ENCODE measurements at regions not wholly inside any gene's neighbourhood (a gene's known extent, or its start where the extent isn't known, plus 50 kb on each side); places are given as distances from the start of the nearest gene placed in this dataset.

DNA sequence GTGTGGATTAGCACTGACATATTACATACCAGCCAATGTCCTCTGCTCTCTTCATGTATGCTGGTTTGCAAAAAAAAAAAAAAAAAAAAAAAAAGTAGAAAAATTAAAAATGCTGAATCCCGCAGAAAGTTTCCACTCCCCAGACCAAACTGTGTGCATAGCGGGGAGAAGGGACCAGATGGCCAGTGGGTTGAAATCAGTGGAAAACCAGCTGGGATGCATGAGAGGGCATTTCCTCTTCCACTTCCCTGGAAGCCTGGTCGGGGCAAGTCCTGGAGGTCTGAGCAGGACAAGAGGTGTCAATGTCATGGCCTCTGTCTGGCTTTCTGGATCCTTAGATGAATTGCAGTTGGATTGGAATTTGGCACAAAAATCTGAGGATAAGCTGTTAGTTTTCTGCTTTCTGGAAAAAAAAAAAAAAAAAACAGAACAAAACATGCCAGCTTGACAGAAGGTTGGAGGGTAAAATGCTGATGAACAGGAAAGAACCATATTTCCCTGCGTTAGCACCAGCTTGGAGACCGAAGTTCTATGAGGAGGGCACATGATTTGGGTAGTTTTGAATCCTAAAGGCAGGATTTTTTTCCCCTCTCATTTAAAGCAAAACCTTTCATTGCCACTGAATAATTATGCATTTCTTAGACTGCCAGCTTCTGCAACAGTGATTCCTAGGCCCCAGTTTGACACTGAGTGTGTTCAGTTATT, 941.5 kb upstream of the EEF2KMT start:
- Histone ChIP-seq H3K9me3 (ENCODE audit: low read length) (no peaks in the 10 kb centered on the region), H3K4me3 (ENCODE audit: low read depth, low read length, poor library complexity, severe bottlenecking) (no peak overlapping the region), H3K79me2 (ENCODE audit: insufficient read depth, low read depth, low read length) (no peaks in the 10 kb centered on the region), H3K4me2 (ENCODE audit: low read length) (no peak overlapping the region), H3K9me2 (ENCODE audit: insufficient read depth, low read length) (no peaks in the 10 kb centered on the region), H4K20me1 (ENCODE audit: insufficient read depth, low read length) (no peaks in the 10 kb centered on the region), H3K4me1 (ENCODE audit: insufficient read depth, low read length, poor library complexity, severe bottlenecking) (no peaks in the 10 kb centered on the region), H3K27ac (ENCODE audit: low read depth, low read length, poor library complexity, severe bottlenecking) (no peak overlapping the region), H3K36me3 (ENCODE audit: insufficient read depth, low read length) (no peaks in the 10 kb centered on the region), H2AFZ (ENCODE audit: low read length) (no peak overlapping the region)
- ChIA-PET POLR2A (interaction anchor here (0.6 to 0.9 kb wide), 2 partner anchors 527 to 819 kb away, joined by 3 to 4 read pairs; no protein-coding TSS in a partner anchor), CTCF (ENCODE audit: unreplicated experiment) (no interaction called here)
- BruUV-seq (replicated peaks), result no TSS peak
- TF ChIP-seq EZH2phosphoT487 (IDR thresholded peaks at IDR 0.05; ENCODE audit: borderline replicate concordance, low read depth, low read length), result no peak
- TF ChIP-seq, protein P1, sequence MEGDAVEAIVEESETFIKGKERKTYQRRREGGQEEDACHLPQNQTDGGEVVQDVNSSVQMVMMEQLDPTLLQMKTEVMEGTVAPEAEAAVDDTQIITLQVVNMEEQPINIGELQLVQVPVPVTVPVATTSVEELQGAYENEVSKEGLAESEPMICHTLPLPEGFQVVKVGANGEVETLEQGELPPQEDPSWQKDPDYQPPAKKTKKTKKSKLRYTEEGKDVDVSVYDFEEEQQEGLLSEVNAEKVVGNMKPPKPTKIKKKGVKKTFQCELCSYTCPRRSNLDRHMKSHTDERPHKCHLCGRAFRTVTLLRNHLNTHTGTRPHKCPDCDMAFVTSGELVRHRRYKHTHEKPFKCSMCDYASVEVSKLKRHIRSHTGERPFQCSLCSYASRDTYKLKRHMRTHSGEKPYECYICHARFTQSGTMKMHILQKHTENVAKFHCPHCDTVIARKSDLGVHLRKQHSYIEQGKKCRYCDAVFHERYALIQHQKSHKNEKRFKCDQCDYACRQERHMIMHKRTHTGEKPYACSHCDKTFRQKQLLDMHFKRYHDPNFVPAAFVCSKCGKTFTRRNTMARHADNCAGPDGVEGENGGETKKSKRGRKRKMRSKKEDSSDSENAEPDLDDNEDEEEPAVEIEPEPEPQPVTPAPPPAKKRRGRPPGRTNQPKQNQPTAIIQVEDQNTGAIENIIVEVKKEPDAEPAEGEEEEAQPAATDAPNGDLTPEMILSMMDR (conservative IDR thresholded peaks at IDR 0.05; ENCODE audit: low read length), result no peak
- intact Hi-C loops (cut with micrococcal nuclease; ENCODE audit: unreplicated experiment), result no loop called here
- DNase-seq (ENCODE audit: low spot score), result no peak

DNA sequence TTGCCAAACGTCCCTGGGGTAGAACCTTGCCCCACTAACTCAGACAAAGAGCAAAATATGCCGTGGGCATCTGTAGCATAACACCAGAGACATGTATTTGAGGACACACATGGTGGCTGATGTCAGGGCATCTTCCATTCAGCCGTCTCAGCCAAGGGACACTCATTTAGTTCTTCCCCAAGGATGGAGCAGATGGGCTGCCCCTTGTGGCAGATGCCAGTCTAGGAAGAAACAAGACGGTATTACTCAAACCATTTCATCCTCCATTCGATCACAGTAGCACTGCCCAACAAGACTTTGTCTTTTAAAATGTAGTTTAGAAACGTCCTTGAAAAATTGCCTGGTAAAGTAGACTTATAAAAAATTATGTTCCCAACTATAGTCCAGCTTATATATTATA, 937.6 kb upstream of the EEF2KMT start:
- Histone ChIP-seq H3K9me3 (ENCODE audit: low read length) (no peaks in the 10 kb centered on the region), H3K9me2 (ENCODE audit: insufficient read depth, low read length) (no peaks in the 10 kb centered on the region), H3K27ac (ENCODE audit: low read depth, low read length, poor library complexity, severe bottlenecking) (no peak overlapping the region), H3K4me3 (ENCODE audit: low read depth, low read length, poor library complexity, severe bottlenecking) (no peak overlapping the region), H3K4me1 (ENCODE audit: insufficient read depth, low read length, poor library complexity, severe bottlenecking) (no peaks in the 10 kb centered on the region), H3K4me2 (ENCODE audit: low read length) (no peak overlapping the region), H3K79me2 (ENCODE audit: insufficient read depth, low read depth, low read length) (no peaks in the 10 kb centered on the region), H4K20me1 (ENCODE audit: insufficient read depth, low read length) (no peaks in the 10 kb centered on the region), H2AFZ (ENCODE audit: low read length) (no peak overlapping the region), H3K36me3 (ENCODE audit: insufficient read depth, low read length) (no peaks in the 10 kb centered on the region)
- DNase-seq (ENCODE audit: low spot score), result no peak
- BruUV-seq (replicated peaks), result no TSS peak
- TF ChIP-seq EZH2phosphoT487 (IDR thresholded peaks at IDR 0.05; ENCODE audit: borderline replicate concordance, low read depth, low read length), result no peak
- TF ChIP-seq, protein P1 (conservative IDR thresholded peaks at IDR 0.05; ENCODE audit: low read length), result no peak
- ChIA-PET CTCF (ENCODE audit: unreplicated experiment) (no interaction called here), POLR2A (no interaction called here)
- intact Hi-C loops (cut with micrococcal nuclease; ENCODE audit: unreplicated experiment), result no loop called here

DNA sequence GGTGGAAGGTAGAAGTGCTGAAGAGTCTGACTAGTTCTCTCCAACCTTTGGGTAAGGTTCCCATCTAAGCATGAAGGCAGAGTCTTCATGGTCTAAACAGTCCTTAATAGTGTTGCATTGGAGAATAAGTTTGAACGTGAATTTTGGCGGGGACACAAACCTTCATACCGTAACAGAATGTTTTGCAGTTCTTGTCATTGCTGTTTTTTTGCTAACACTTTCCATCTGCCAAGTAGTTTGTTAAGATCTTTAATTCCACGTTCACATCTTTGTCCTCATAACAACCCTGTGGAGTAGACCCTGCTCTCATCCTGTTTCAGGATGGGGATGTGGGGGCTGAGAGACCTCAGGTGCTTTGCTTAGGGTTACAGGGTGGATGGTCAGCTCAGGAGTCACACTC, 936.9 kb upstream of the EEF2KMT start:
- Histone ChIP-seq H3K9me2 (ENCODE audit: insufficient read depth, low read length) (no peaks in the 10 kb centered on the region), H3K4me3 (ENCODE audit: low read depth, low read length, poor library complexity, severe bottlenecking) (no peak overlapping the region), H3K4me2 (ENCODE audit: low read length) (no peak overlapping the region), H3K4me1 (ENCODE audit: insufficient read depth, low read length, poor library complexity, severe bottlenecking) (no peaks in the 10 kb centered on the region), H3K9me3 (ENCODE audit: low read length) (no peaks in the 10 kb centered on the region), H4K20me1 (ENCODE audit: insufficient read depth, low read length) (no peaks in the 10 kb centered on the region), H3K79me2 (ENCODE audit: insufficient read depth, low read depth, low read length) (no peaks in the 10 kb centered on the region), H3K36me3 (ENCODE audit: insufficient read depth, low read length) (no peaks in the 10 kb centered on the region), H2AFZ (ENCODE audit: low read length) (no peak overlapping the region), H3K27ac (ENCODE audit: low read depth, low read length, poor library complexity, severe bottlenecking) (no peak overlapping the region)
- ChIA-PET POLR2A (no interaction called here), CTCF (ENCODE audit: unreplicated experiment) (no interaction called here)
- BruUV-seq (replicated peaks), result no TSS peak
- DNase-seq (ENCODE audit: low spot score), result no peak
- intact Hi-C loops (cut with micrococcal nuclease; ENCODE audit: unreplicated experiment), result no loop called here
- TF ChIP-seq, protein P1 (conservative IDR thresholded peaks at IDR 0.05; ENCODE audit: low read length), result no peak
- TF ChIP-seq EZH2phosphoT487 (IDR thresholded peaks at IDR 0.05; ENCODE audit: borderline replicate concordance, low read depth, low read length), result no peak
